ENCODE measurements at regions not wholly inside any gene's neighbourhood (a gene's known extent, or its start where the extent isn't known, plus 50 kb on each side); places are given as distances from the start of the nearest gene placed in this dataset.

DNA sequence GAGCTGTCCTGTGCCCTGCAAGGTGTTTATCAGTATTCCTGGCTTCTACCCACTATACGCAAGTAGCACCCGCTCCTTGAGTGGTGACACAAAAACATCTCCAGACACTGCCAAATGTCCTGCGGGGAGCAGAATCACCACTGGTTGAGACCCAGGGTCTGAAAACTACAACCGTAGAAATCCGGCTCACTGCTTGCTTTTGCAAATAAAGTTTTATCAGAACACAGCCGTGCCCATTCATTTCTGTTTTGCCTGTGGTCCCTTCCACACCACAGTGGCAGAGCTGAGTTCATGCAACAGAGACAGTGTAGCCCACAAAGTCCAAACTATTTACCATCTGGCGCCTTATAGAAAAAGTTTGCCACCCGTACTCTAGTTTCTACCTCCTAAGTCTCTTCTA is 125.7 kb upstream of the DIO3 start:
- no peak for DNase-seq

DNA sequence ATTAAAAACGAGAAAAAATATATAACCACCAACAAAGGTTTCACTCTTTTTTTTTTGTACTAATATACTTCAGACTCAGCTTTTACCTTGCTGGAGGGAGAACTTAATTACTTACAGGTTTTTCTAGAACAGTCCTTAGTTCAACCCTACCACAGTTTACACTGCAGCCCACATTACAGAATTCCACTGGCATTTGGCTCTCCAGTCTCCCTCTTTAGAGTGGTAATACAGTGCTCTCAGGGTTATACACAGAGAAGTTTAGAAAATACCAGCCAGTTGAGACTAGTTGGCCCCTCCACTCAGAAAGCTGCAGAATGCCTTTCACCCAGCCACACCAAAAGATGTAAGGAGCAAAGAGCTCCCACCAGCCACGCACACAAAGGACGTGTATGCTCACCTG is 122.3 kb upstream of the DIO3 start:
- no peak for DNase-seq

DNA sequence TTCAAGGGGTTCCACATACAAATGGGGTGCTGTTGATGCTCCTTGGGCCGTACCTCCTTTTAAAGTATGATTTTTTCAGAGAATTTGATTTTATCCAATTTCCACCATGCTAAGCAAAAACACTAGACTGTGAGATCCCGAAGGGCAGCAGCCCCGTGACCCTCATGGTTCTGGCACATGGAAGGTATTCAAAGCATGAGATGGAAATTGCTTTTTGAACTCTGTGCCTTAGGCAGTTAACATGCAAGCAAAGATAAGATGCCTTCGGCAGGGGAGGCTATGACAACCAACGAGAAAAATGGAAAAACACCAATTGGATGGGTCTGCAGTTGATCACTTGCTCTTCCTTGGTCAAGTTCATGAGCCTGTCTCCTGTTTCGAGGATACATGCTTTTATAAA is 120.8 kb upstream of the DIO3 start:
- no peak for DNase-seq

DNA sequence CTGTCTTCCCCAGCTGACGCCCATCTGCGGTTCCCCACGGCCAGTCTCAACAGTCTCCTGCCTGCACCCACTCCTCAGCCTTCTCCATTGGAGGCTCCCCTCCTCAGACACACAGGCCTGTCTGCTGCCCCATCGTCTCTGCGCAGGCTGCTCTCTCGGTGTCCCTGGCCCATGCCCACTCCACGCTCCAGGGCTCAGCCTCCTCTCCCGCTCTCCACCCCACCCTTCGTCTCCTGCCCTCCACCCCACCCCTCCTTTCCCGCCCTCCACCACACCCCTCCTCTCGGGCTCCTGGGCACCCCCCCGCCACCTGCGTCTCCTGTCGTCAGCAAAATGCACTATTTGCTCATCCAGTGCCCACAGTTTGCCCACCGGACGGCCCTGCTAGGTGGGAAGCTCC is 119.6 kb upstream of the DIO3 start:
- DNase-seq, result no peak

DNA sequence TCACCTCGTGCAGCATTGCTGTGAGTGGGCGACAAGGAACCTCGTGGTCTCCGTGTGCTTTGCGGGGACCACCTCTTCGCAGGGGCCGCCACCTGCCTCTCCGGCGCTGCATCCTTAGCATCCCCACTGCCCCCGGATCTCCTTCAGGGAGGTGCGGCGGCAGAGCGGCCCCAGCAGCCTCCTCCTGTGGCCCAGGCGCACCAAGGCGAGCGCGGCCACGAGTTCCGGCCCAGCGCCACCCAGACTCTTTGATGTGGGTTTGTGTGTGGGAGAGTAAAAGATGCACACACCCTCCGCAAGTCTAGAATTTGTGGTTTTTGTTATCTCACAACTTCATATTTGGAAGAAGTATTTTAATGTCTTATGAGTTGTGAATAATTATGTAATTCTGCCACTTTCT is 118.8 kb upstream of the DIO3 start:
- peak in 1 of 4 experiments; percentile 43 for DNase-seq

DNA sequence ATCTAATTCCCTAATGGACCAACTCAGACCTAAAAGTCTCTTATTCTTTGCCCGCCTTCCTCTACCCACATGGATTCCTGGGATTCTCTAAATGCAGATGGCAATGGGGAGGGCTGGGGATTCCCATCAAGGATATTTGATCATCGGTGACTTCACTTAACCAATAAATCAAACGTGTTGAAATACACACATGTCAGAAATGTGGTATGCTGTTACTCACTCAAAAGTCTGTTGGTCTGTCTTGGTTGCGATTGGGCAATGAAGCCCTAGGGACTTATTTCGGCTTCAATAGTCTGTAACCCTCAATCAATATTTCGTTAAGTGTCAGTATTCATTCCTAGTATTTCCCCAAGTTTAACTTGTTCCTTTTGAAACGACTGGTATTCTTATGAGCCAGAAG is 117.2 kb upstream of the DIO3 start:
- no peak for DNase-seq

GRCh38 chr14:101445278-101445677 is 116.0 kb upstream of the DIO3 start:
- no peak for DNase-seq

- no peak for DNase-seq
These were observed 114.8 kb upstream of the DIO3 start for GRCh38 chr14:101446387-101446969.

DNA sequence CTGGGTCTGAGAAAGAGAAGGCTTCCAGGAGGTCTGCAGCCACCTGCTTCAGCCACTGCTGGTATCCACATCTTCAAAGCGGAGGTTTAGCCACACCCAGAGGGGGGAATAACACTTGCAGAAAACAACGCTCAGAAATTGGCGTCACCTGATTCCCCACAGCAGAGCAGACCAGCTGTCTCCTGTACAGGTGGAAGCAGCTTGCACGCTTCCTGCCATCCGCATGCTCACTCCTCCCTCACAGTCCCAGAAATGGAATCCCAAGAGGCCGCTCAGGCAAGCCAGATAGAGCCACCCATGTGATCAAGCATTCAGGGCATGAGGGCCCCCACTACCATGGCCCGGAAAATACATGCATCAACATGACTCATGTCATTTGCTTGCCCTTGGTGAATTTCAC is 112.2 kb upstream of the DIO3 start:
- DNase-seq, result no peak

DNA sequence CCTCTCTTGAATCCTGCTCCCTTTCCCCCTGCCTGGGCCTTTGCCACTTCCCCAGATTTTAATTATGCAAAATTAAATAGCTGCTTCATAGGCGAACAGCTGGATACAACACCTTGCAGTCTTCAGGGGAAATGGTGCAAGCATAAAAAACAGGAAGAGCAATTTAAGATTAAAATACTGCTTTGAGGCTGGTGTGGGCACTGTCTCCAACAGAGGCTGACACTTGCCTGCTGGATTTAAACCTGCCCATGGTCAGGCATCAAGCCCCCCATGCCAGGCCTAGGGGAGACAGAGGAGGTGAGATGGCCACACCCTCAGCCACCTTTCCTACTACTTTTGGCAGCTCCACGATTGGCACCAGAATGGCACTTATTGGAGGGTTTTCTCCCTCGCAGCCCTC is 110.1 kb upstream of the DIO3 start:
- no peak for DNase-seq

- DNase-seq, result no peak
These were observed 108.1 kb upstream of the DIO3 start for GRCh38 chr14:101453225-101453624.

GRCh38 chr14:101454229-101454628 is 107.1 kb upstream of the DIO3 start:
- DNase-seq, result no peak

- no peak for DNase-seq
These were observed 104.8 kb upstream of the DIO3 start for GRCh38 chr14:101456246-101457175.

- DNase-seq, result no peak
These were observed 103.9 kb upstream of the DIO3 start for GRCh38 chr14:101457301-101457935.

DNA sequence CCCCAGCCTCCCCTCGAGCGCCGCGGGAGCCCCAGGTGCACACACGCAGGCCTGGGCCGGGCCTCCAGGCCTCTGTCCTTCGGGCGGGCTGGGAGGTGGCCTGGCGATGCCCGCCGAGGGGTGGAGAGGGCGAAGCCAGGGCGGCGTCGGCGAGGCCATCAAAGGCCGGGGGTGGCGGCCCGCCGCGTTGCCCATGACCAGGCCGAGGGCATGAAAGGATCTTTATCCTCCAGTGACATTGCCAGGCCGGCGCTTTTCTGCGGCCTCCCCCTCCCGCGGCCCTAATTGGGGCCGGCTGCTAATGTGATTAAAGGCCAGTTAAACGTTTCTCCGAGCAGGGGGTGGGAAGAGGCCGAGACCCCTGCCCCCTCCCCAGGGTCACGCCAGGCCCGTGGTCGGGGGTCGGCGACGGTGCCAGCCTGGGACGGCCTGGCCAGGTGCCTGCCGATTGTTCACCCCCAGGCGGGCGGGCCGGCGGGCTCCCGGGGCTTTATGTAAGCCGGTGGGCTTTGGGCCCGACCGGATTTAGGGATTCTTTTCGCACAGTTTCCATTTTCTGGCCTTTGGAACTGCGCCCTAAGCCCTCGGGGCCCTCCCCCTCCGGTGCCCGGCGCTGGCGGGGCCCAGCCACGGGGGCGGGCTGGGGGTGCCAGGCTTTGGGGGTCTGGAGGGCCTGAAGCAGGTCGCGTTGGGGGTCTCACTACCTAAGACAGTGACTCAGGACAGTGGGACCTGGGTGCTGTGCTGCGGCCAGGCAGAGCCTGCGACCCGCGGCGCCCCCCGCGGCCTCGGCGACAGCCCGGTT is 103.2 kb upstream of the DIO3 start:
- DNase-seq, result no peak

DNA sequence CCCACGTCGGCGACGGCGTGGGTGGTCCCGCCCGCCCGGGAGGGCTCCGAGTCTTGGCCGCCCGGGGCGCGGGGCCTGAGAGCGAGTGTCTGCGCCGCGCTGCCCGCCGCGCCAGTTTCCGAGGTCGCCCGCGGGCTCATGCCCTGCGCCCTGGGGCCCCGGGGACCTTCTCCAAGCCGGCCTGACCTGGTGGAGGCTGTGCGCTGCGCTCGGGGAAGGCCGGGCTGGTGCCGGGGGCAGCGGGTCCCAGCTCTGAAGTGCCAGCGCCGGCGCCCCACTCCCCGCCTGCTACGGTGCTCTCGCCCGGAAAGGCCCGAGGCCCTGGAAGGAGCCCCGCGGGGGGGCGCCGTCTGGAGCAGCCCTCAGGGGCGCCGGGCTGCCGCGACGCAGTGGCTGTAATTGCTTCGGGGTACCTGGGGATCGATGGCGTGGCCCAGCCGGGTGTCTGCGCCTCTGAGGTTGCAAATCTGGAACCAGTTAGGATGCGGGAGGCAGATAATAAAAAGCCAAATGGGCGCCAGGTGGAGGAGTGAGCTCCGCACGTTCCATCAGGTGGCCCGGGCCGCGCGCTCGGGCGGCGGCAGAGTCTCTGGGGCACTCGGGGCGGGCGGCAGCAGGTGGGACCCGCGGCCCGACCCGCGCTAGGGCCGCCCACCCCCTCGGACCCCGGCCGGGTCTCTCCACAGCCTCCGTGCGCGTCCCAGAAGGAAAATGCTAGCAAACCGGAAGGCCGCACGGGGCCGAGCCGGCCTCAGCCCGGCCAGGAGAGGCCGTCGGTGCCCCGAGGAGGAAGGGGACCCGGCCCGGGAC is 102.3 kb upstream of the DIO3 start:
- DNase-seq, result no peak

DNA sequence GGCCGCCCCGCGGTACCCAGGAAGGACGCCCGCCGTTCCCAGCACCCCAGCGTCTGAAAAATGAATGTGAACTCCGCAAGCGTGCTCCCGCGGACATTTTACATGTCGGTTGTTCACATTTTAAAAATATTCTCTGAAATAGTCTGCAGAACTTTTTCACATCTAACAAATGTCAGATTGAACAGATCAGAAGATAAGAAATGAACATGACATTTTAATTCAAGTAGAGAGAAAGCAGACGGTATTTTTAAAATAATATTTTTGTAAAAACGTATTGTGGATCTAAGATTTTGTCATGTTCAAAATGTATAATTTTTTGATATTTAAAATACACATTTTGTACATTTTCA is 101.8 kb upstream of the DIO3 start:
- DNase-seq, result no peak

DNA sequence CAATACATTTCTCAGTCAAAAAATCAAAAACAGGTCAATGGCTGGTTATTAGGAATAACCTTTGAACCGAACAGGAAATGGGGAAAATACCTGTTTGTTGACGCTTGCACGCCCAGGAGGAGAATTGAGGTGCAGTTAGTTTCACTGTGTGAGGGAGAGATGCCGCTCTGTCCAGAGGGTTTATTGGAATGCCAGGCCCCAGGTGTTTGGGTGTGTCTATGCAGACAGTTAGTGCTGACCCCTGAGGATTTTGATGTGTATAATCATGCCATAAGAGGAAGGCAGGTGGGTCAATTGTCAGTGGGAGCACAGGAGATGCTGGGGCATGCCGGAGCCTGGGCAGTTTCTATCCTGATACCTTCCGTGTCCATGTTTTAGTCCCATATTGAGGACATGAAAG is 100.8 kb upstream of the DIO3 start:
- no peak for DNase-seq

DNA sequence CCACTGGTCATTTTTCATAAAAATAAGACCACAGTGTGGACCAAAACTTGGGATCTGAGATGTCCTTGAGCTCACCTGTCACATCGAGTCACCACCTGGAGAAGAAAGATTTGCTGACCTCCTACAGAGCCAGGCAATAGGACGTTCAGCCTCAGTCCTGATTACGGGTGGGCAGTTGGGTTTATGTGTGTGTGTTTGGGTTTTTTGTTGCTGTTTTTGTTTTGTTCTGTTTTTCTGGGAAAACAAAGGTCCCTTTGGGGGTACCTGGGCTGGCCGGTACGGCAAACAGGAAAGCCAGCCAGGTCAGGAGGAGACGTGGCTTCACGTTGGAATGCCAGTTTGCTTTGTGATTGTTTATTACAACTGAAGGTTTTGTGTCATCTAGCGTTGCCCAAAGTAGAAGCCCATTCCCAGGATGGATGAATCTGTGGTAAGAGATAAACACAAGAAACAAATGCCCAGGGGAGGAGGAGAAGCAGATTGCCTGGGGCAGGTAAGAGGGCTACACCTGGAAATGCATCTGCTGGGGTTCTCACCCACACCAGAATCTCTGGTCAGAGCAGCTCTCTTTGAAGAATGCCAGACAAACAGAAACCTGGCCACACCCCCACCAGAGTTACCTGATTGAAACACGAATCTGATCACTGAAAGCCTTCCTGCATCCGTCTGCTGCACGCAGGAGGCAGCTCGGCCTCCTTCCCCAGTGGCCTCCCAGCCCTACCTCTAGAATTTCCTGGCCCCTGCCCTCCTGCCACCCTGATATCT is 100.1 kb upstream of the DIO3 start:
- DNase-seq, result no peak

- no peak for DNase-seq
These were observed 99.4 kb upstream of the DIO3 start for GRCh38 chr14:101461891-101462290.

- no peak for DNase-seq
These were observed 98.3 kb upstream of the DIO3 start for GRCh38 chr14:101462726-101463565.

Measured in activated naive CD4-positive, alpha-beta T cell (primary cell).